Stimulated activated CD8-positive, alpha-beta memory T cell treated with anti-CD3 and anti-CD28 coated beads, Interleukin-2, amount 100 ng/mL, for 1 hour (primary cell): ENCODE measurements at regions not wholly inside any gene's neighbourhood (a gene's known extent, or its start where the extent isn't known, plus 50 kb on each side); places are given as distances from the start of the nearest gene placed in this dataset.
"Not testable (repeated sequence)": the region's sequence is repeated elsewhere in the genome, so short reads cannot be mapped to it uniquely, and the experiment has no call there.

Experiments
- DNase-seq, 2 donors: peaks; one replicate each; pipeline ENCODE4 v3.0.0-alpha.2; 2020; ENCODE audit warnings: low read depth in 2 of 2

DNA sequence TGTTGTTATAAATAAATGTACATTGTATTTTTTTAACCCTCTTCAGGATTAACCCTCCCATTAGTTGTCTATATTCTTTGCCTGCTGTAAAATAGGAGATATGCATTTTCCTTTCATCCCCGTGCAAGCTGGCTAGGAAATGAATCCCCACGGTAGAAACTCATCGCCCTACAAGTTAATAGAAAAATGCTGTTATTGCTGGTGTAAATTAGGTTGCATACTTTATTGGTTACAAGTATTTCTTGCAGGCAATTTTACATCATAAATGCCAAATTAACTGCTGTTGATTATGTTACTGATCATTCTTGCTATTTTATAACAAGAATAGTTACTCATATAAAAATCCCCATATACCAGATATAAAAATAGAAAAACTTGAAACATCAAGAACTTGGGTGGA lies 454.2 kb upstream of the KLF6 start:
- DNase-seq, result no peak

GRCh38 chr10:4236905-4237304 lies 451.9 kb upstream of the KLF6 start:
- not testable (repeated sequence) for DNase-seq

DNA sequence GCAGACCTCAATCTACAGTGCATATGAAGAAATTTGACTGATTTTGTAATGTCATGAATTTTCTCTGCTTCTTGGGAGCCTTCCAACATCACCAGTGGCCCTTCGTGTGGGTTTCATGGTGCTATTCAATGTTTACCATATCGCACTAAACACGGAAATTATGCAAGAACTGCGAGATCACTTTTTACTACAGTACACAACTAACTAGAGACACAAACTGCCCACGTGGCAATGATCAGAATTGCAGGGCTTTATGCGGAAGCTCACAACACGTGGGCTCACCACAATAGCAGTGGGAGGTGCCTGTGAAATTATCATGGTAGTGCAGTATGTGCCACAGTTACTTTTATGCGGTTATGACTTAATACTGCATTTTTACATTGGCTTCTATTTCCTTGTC lies 449.7 kb upstream of the KLF6 start:
- DNase-seq, result peak; percentile 16 to 39

- DNase-seq, result no peak
Measured at GRCh38 chr10:4231439-4231838, 446.4 kb upstream of the KLF6 start.

DNA sequence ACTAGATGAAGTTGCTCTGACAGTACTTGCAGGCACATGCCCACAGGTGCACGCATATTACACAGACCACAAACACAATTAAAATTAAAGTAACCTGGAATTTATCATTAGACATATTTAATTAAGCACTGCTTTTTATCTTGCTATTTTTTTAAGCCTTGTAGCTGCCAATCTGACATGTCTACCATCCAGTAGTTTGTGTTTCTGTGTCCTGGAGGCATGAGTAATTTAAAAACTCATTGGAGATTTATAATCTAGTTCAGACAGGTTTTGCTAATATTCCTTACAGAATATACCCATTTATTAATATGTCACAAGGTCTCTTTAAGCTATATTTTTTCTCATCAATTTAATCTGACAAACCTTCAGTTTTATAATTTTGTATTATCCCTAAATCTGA lies 445.0 kb upstream of the KLF6 start:
- no peak for DNase-seq

DNA sequence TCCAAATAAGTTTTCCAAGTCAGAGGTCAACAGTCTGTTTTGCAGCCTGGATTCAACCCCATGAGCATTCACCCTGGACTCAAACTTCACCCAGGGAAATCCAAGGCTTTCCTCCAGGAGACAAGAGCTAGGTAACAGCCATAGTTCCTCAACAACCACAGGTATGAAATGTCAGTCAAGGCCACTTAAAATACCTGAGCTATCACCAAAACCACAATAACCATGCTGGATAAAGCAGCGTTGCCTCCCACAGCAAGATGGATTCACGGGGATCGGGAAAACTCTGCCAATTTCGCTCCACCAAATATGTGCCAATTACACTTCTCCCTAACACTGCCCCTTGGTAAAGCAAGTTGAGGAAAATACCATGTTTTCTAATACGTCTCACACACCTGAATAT lies 444.1 kb upstream of the KLF6 start:
- no peak for DNase-seq

- DNase-seq, result no peak
Measured at GRCh38 chr10:4227586-4227985, 442.6 kb upstream of the KLF6 start.

DNA sequence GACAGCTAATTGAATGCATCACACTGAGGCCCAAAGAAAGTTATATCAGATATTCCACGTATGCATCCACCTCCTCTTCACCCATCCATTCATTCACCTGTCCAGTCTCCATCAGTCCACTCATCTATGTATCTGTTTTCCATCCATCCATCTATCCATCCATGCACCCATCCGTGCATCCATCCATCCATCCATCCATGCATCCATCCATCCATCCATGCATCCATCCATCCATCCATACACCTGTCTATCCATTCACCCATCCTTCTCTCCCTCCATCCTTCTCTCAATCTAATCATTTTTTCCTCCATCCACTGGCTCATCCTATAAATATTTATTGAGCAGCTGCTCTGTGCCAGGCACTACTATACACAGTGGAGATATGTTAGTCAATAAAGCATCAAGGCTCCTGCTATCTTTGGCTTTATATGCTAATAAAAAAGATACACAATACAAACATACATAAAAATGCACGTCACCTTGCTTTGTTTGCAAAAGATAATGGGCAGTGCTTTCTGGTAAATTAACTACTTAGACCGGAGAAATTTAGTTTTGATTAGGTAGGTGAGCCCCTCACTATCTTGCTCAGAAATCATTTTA lies 442.0 kb upstream of the KLF6 start:
- no peak for DNase-seq

GRCh38 chr10:4224178-4224577 lies 439.2 kb upstream of the KLF6 start:
- no peak for DNase-seq

DNA sequence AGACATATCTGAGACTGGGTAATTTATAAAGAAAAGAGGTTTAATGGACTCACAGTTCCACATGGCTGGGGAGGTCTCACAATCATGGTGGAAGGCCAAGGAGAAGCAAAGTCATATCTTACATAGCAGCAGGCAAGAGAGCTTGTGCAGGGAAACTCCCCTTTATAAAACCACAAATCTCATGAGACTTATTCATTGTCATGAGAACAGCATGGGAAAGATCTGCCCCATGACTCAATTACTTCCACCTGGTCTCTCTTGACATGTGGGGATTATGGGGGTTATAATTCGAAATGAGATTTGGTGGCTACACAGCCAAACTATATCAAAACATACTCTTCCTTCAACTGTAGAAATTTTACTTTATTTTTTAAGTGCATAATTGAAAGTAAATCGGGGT lies 436.3 kb upstream of the KLF6 start:
- not testable (repeated sequence) for DNase-seq

- no peak for DNase-seq
Measured at GRCh38 chr10:4219901-4220300, 434.9 kb upstream of the KLF6 start.

DNA sequence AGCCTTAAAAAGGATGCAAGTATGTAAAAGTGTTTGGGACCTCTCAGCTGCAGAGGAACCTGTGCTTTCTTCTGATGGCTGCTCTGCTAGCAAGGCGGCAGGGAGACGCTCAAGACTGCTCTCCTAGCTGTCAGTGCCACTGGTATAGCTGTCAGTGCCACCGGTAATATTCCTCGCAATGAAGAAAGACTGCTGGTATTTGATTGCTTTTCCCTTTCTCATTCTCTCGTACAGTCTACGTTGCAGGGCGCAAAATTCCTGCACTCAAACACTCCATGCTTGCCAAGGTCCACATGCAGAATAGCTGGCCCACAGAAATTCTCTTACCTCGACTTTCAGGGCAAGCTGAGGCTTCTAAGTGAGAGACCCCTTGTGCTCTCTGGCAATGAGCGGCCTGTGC lies 432.6 kb upstream of the KLF6 start:
- DNase-seq, result no peak

DNA sequence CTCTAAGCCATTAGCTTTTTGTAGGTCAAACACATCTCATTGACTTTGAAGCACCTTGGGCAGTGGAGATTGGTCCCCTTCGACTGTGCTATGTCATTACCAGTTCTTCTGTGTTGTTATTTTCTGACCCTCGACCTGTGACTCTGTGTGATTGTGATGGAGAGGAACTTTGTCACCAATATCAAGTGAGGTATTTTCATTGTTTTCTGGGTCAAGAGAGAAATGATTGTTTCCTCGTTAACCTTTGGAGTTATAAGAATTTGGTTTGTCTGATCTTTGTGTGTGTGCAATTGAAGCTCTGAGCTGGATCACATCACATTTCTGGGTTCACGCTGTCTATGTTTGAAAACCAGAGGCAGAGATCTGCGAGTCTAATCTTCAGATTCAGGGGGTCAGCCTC lies 432.2 kb upstream of the KLF6 start:
- no peak for DNase-seq

DNA sequence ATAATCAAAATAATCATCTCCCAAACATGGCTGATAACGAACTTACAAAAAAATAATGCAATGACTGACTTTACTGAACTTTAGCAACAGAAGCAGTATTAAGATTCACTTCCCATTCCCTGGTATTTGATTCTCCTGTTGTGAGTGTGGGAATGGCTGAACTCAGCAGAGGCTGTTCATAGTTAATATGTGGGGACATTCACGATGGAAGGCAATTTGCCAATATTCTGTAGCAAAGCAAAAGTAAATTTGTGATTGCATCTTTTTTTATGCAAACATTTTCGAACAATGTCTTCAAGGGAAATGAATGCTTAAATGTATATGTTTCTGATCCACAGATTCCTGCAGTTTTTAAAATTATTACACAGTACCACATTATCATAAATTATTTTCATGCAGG lies 431.7 kb upstream of the KLF6 start:
- no peak for DNase-seq

DNA sequence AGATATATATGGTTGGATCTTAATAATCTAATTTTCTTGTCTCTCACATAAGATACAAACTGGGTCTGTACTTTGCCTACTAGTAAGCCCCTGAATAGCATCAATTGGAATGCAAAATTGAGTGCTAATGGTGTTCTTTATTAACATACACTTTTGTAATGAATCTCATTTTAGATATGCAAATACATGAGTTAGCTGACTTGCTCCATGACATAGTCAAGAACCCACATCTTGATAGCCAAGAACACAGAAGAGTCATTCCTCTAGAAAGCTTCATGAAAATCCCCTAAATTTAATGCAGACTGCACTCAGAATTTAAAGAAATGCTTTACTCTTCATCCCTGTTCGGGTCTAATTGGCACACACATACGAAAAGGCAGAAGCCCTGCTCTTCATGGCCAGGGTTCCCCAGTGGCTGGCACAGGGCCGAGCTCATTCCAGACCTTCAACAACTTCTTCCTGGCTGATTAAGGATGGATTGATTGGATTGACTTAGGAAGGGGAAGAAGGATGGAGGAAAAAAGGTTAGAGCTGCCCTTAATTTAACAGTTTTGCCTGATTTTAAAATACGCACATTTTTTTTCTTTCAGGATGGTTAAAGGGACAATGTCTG lies 431.1 kb upstream of the KLF6 start:
- DNase-seq, result no peak

DNA sequence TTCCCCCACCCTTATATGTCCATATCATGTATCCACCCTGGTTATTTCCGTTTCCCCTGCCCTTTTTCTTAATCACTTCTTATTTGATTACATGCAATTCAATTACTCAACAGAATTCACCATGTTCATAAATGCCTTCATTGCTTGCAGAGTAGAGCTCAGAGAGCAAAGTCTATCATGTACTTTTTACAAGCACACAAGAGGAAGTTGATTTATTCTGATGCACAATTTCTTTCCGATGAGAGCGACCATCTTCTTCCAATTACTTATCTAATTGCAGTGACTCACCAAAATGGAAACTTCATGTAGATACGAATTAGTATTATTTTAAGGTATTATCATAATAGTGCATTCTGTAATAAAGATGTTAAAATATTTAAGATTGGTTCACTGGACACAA lies 430.5 kb upstream of the KLF6 start:
- DNase-seq, result no peak

- DNase-seq, result no peak
Measured at GRCh38 chr10:4214908-4215307, 429.9 kb upstream of the KLF6 start.

- no peak for DNase-seq
Measured at GRCh38 chr10:4213441-4213840, 428.4 kb upstream of the KLF6 start.

DNA sequence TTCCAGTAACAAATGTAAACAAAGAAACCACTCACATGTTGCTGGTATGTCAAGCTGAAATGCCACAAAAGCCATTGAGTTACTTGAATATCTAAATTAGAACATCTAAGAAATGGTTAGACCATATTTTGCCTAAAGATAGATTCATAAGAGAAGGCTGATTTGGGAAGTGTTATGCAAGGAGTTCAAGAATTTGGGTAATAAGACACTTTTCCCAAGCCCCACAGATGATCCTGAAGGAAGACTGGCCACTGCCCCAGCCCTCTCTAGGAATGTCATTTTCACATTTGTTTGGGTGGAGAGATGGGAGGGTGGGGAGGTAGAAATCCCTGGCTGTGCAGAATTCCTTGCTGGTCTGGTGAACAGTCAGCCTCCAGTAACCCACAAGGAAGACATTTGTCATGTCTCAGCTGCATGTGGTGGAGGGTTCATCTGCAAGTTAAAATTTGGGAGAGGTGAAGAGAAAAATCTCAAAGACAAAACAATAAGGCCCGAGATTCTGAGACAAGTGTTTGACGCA lies 427.2 kb upstream of the KLF6 start:
- no peak for DNase-seq

GRCh38 chr10:4208499-4208898 lies 423.5 kb upstream of the KLF6 start:
- DNase-seq, result no peak

- DNase-seq, result no peak
Measured at GRCh38 chr10:4205113-4205512, 420.1 kb upstream of the KLF6 start.

GRCh38 chr10:4202938-4203337 lies 417.9 kb upstream of the KLF6 start:
- no peak for DNase-seq

DNA sequence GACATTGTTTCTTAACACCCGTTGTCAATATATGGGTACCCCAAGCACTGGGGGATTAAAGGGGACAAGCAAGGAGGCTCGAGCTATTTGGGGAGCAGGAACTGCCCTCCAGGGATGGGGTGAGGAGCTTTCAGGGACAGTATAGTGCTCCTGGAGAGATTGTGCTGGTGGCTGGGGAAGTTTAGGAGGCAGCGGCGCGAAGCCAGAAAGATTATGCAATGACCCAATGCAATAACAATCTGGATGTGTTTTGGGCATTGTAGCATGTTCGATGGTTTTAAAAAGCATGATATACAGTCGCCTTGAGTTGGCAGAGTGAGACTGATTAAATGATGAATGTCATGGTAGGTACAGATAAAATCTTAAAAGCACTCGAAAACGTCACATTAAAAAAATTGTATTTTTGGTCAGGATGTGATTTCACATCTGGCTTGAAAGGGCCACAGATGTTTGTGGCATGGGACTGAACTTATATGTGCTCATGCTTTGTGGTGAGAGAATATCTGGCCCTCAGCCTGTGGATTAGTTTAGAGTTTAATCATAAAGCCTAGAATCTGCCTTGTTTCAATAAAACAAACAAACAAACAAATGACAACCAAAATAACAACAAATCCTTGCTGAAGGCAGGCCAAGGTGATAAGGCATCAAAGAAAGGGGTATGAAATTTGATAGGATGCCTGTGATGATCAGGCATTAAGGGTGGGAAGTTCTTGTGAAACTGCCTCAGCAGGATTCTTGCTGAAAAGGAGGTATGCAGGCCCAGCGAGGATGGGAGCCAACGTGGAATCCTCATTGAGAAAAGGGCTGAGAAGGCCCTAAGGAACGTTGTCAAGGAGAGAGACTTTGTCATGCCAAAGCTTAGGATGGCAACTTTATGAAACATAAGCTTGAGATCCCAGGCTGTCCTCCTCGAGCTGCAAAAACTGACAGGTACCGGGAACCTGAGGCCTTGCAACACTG lies 417.1 kb upstream of the KLF6 start:
- DNase-seq, result no peak
